HCT116 (cell line): ENCODE measurements at regions not wholly inside any gene's neighbourhood (a gene's known extent, or its start where the extent isn't known, plus 50 kb on each side); places are given as distances from the start of the nearest gene placed in this dataset.

Experiments
- ATAC-seq: fragments of 200-7000 bp; cut with Tn5 transposase; 2 replicates; pipeline ENCODE4 v1.9.1; 2020; ENCODE audit warnings: mild to moderate bottlenecking, moderate library complexity
- BruUV-seq: library from RNA; stranded (reverse); fragments of 400-500 nt; replicated peaks from 2 replicates; lab custom pipeline; 2021; lab: Mats Ljungman, UMichigan
- CTCF ChIA-PET: fragments of 300-600 bp; sonication (Branson Sonifier 250); formaldehyde crosslinking; loops from one replicate; lab custom pipeline; 2021; ENCODE audit warnings: antibody characterized with exemption; lab: Charles Lee
- POLR2A ChIA-PET: fragments of 300-600, 350-600 bp; sonication (Branson Sonifier 250); formaldehyde crosslinking; loops from one replicate; lab custom pipeline; 2021; ENCODE audit warnings: antibody characterized with exemption; lab: Charles Lee
- RAD21 ChIA-PET, 2 experiments: fragments of 300-600 bp; sonication (Branson Sonifier 250); formaldehyde crosslinking; loops; one replicate each; lab custom pipeline; 2023; ENCODE audit warnings: low total read pairs in 2 of 2; ENCODE audit not compliant: uncharacterized antibody in 2 of 2, unreplicated experiment in 2 of 2, low non-redundant PET in 1 of 2; lab: Charles Lee
- DNase-seq: peaks from one replicate; pipeline ENCODE4 v3.0.0-alpha.2; 2010; ENCODE audit warnings: low read depth, low spot score
- H2AFZ ChIP-seq: fragments of 200-600 bp; shearing (Covaris generic), sonication (generic); 2 replicates; pipeline ENCODE4 v1.6.1; 2017; ENCODE audit warnings: low read depth, mixed run types, mixed read lengths, antibody characterized with exemption, low read length; ENCODE audit not compliant: poor library complexity, severe bottlenecking
- H3K27ac ChIP-seq: 2 replicates; pipeline ENCODE4 v1.5.1; 2012; ENCODE audit warnings: low read depth, low read length
- H3K27me3 ChIP-seq: fragments of 200-600 bp; sonication (generic); 2 replicates; pipeline ENCODE4 v1.6.1; 2016; ENCODE audit warnings: mixed run types, low read length, mixed read lengths; ENCODE audit not compliant: insufficient read depth
- H3K36me3 ChIP-seq, 2 experiments: fragments of 200-500 bp in 1 of 2; fragments of 200-600 bp in 1 of 2; sonication (Bioruptor generic) in 1 of 2; sonication (generic) in 1 of 2; 2 replicates each; pipeline versions ENCODE4 v1.5.1 to v1.6.1; 2014 to 2016; ENCODE audit warnings: low read length in 2 of 2, inconsistent platforms in 1 of 2, mixed read lengths in 1 of 2, mixed run types in 1 of 2; ENCODE audit not compliant: insufficient read depth in 2 of 2, control insufficient read depth in 1 of 2
- H3K4me1 ChIP-seq, 2 experiments: fragments of 200-600 bp in 1 of 2; sonication (generic) in 1 of 2; 2 replicates each; pipeline versions ENCODE4 v1.5.1 to v1.6.1; 2012 to 2017; ENCODE audit warnings: low read length in 2 of 2, inconsistent platforms in 1 of 2, mild to moderate bottlenecking in 1 of 2, mixed read lengths in 1 of 2, mixed run types in 1 of 2, moderate library complexity in 1 of 2; ENCODE audit not compliant: insufficient read depth in 2 of 2, control insufficient read depth in 1 of 2
- H3K4me2 ChIP-seq: fragments of 200-600 bp; sonication (generic); 2 replicates; pipeline ENCODE4 v1.6.1; 2017; ENCODE audit warnings: mixed run types, low read length, mixed read lengths
- H3K4me3 ChIP-seq, 2 experiments: fragments of 200-600 bp in 1 of 2; sonication (generic) in 1 of 2; replicated peaks in 1 of 2; 2 replicates each; pipeline ENCODE4 v1.5.1; 2011 to 2016; ENCODE audit warnings: low read length in 2 of 2, control low read depth in 1 of 2, low read depth in 1 of 2, mild to moderate bottlenecking in 1 of 2, mixed read lengths in 1 of 2, mixed run types in 1 of 2
- H3K79me2 ChIP-seq: fragments of 200-600 bp; sonication (generic); 2 replicates; pipeline ENCODE4 v1.6.1; 2017; ENCODE audit warnings: mild to moderate bottlenecking, mixed run types, low read length, moderate library complexity, mixed read lengths; ENCODE audit not compliant: insufficient read depth
- H3K9ac ChIP-seq: fragments of 200-600 bp; sonication (generic); 2 replicates; pipeline ENCODE4 v1.6.1; 2016; ENCODE audit warnings: low read length, mixed read lengths
- H3K9me2 ChIP-seq: fragments of 200-600 bp; sonication (generic), shearing (Covaris generic); 2 replicates; pipeline ENCODE4 v1.6.1; 2017; ENCODE audit warnings: mixed run types, mild to moderate bottlenecking, moderate library complexity; ENCODE audit not compliant: insufficient read depth
- H3K9me3 ChIP-seq, 2 experiments: fragments of 200-500 bp in 1 of 2; fragments of 200-600 bp in 1 of 2; sonication (Bioruptor generic) in 1 of 2; sonication (generic) in 1 of 2; 2 replicates each; pipeline ENCODE4 v1.6.1; 2014 to 2017; ENCODE audit warnings: low read length in 2 of 2, mixed read lengths in 2 of 2, inconsistent platforms in 1 of 2, low read depth in 1 of 2, mild to moderate bottlenecking in 1 of 2, mixed run types in 1 of 2, moderate library complexity in 1 of 2; ENCODE audit not compliant: control insufficient read depth in 1 of 2, insufficient read depth in 1 of 2
- H4K20me1 ChIP-seq: fragments of 200-600 bp; sonication (generic), shearing (Covaris generic); 2 replicates; pipeline ENCODE4 v1.6.1; 2017; ENCODE audit warnings: mixed run types, mild to moderate bottlenecking, moderate library complexity; ENCODE audit not compliant: insufficient read depth
- CEBPB ChIP-seq: IDR thresholded peaks from 2 replicates; pipeline ENCODE4 v1.6.1; 2012; ENCODE audit warnings: low read depth
- JUND ChIP-seq: IDR thresholded peaks from 2 replicates; pipeline ENCODE4 v1.6.1; 2012
- YY1 ChIP-seq: IDR thresholded peaks from 2 replicates; pipeline ENCODE4 v1.6.1; 2011; ENCODE audit warnings: low read length, low read depth, moderate library complexity, mild to moderate bottlenecking; ENCODE audit not compliant: insufficient replicate concordance; ENCODE audit errors: extremely low read depth
- ZNF274 ChIP-seq: fragments of 200-500 bp; sonication (Bioruptor generic); IDR thresholded peaks from 2 replicates; pipeline ENCODE4 v1.6.1; 2014; ENCODE audit warnings: mild to moderate bottlenecking, low read depth, low read length, inconsistent platforms
- intact Hi-C: fragments of 100-400 bp; cut with micrococcal nuclease; formaldehyde crosslinking; loops from 2 replicates; pipeline ENCODE4 v1.10.0; 2022
- TF ChIP-seq, protein P1 (sequence below): IDR thresholded peaks from 2 replicates; pipeline ENCODE4 v1.6.1; 2012; ENCODE audit warnings: low read depth

DNA sequence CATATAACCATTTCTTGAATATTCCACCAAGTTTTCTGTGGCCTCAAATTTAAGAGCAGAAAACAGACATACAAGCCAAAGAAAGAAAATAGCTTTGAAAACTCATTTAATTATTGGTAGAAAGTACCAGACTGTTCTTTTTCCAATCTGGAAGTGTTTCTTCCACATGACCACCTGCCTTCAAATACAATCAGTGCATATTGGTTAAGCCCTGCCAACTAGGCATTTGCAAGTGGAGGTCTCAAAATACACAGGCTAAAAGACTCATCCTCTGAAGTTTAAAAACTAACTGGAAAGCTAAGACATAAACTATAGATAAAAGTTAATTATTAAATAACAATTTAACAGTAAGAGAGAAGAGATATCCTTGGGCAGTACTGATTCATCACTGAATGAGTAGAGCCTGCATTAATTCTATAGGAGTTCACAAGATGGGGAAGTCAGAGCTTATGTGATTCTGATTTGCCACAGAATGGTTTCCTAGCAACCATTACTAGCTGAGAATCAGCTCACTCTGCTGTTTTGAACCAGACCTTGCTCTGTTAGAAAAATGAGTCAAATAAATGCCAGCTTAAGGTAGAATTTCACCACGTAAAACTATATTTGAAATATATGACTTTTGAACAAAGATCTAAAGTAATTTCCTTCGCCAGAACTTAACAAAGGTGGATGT is 433.8 kb downstream of the FUT8 start:
- ATAC-seq: no peak
- DNase-seq: no peak
- no TSS peak for BruUV-seq

More for the DNA sequence above, 433.8 kb downstream of the FUT8 start:
- Histone ChIP-seq H4K20me1 (no peaks in the 10 kb centered on the region), H3K9ac (no peak overlapping the region), H3K4me3 (no peak overlapping the region), H3K36me3 (no peaks in the 10 kb centered on the region), H3K9me3 (no peaks in the 10 kb centered on the region), H3K27ac (no peak overlapping the region), H3K4me1 (no peaks in the 10 kb centered on the region), H3K4me2 (no peak overlapping the region), H3K9me2 (no peaks in the 10 kb centered on the region), H3K27me3 (no peaks in the 10 kb centered on the region), H3K79me2 (no peaks in the 10 kb centered on the region), H2AFZ (no peak overlapping the region)
- no peak for TF ChIP-seq JUND
- TF ChIP-seq, protein P1, sequence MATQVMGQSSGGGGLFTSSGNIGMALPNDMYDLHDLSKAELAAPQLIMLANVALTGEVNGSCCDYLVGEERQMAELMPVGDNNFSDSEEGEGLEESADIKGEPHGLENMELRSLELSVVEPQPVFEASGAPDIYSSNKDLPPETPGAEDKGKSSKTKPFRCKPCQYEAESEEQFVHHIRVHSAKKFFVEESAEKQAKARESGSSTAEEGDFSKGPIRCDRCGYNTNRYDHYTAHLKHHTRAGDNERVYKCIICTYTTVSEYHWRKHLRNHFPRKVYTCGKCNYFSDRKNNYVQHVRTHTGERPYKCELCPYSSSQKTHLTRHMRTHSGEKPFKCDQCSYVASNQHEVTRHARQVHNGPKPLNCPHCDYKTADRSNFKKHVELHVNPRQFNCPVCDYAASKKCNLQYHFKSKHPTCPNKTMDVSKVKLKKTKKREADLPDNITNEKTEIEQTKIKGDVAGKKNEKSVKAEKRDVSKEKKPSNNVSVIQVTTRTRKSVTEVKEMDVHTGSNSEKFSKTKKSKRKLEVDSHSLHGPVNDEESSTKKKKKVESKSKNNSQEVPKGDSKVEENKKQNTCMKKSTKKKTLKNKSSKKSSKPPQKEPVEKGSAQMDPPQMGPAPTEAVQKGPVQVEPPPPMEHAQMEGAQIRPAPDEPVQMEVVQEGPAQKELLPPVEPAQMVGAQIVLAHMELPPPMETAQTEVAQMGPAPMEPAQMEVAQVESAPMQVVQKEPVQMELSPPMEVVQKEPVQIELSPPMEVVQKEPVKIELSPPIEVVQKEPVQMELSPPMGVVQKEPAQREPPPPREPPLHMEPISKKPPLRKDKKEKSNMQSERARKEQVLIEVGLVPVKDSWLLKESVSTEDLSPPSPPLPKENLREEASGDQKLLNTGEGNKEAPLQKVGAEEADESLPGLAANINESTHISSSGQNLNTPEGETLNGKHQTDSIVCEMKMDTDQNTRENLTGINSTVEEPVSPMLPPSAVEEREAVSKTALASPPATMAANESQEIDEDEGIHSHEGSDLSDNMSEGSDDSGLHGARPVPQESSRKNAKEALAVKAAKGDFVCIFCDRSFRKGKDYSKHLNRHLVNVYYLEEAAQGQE: no peak
- no peak for TF ChIP-seq ZNF274
- no peak for TF ChIP-seq CEBPB
- no peak for TF ChIP-seq YY1
- ChIA-PET POLR2A (no interaction called here), RAD21 (interaction anchor here in 1 of 2 experiments (0.5 kb wide), 1 partner anchor 250 kb away, joined by 3 read pairs; no protein-coding TSS in a partner anchor), CTCF (interaction anchor here (1.2 to 1.9 kb wide), 2 partner anchors 22 kb away, joined by 3 to 9 read pairs; no protein-coding TSS in a partner anchor)
- intact Hi-C loops: no loop called here
